ENCODE measurements at regions not wholly inside any gene's neighbourhood (a gene's known extent, or its start where the extent isn't known, plus 50 kb on each side); places are given as distances from the start of the nearest gene placed in this dataset.

DNA sequence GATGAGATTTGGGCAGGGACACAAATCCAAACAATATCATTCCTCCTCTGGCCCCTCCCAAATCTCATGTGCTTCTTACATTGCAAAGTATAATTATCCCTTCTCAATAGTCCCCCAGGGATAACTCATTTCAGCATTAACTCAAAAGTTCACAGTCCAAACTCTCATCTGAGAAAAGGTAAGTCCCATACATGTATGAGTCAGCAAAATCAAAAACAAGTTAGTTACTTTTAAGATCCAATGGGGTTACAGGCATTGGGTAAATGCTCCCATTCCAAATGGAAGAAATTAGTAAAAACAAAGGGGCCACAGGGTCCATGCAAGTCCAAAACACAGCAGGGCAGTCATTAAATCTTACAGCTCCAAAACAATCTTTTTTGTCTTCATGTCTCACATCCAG, 917.9 kb upstream of the CDH10 start:
- in situ Hi-C loops (cut with MboI; ENCODE audit: low pct_unique_long_range_greater_than_20kb, low sequenced_read_pairs, unreplicated experiment) = no loop called here
- DNase-seq (ENCODE audit: low spot score) = no peak
- TF ChIP-seq, protein P1, sequence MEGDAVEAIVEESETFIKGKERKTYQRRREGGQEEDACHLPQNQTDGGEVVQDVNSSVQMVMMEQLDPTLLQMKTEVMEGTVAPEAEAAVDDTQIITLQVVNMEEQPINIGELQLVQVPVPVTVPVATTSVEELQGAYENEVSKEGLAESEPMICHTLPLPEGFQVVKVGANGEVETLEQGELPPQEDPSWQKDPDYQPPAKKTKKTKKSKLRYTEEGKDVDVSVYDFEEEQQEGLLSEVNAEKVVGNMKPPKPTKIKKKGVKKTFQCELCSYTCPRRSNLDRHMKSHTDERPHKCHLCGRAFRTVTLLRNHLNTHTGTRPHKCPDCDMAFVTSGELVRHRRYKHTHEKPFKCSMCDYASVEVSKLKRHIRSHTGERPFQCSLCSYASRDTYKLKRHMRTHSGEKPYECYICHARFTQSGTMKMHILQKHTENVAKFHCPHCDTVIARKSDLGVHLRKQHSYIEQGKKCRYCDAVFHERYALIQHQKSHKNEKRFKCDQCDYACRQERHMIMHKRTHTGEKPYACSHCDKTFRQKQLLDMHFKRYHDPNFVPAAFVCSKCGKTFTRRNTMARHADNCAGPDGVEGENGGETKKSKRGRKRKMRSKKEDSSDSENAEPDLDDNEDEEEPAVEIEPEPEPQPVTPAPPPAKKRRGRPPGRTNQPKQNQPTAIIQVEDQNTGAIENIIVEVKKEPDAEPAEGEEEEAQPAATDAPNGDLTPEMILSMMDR (IDR thresholded peaks at IDR 0.05; ENCODE audit: extremely low read depth, insufficient read depth, missing control alignments) = no peak

DNA sequence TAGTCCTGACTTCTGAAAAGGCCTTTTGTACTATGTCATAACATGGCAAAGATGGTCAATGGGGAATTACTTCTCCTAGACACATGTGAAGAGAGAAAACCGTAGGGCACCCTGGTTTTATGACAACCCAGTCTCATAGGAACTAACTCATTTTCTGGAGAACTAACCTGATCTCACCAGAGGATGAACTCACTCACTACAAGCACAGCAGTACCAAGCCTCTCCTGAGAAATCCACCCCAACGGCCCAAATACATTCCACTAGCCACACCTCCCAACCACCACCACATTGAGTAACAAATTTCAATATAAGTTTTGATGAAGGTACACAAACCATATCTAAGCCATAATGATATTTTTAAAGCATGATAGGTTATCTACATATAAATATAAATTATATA, 909.3 kb upstream of the CDH10 start:
- no peak for DNase-seq (ENCODE audit: low spot score)
- TF ChIP-seq, protein P1 (IDR thresholded peaks at IDR 0.05; ENCODE audit: extremely low read depth, insufficient read depth, missing control alignments) = no peak
- in situ Hi-C loops (cut with MboI; ENCODE audit: low pct_unique_long_range_greater_than_20kb, low sequenced_read_pairs, unreplicated experiment) = no loop called here

DNA sequence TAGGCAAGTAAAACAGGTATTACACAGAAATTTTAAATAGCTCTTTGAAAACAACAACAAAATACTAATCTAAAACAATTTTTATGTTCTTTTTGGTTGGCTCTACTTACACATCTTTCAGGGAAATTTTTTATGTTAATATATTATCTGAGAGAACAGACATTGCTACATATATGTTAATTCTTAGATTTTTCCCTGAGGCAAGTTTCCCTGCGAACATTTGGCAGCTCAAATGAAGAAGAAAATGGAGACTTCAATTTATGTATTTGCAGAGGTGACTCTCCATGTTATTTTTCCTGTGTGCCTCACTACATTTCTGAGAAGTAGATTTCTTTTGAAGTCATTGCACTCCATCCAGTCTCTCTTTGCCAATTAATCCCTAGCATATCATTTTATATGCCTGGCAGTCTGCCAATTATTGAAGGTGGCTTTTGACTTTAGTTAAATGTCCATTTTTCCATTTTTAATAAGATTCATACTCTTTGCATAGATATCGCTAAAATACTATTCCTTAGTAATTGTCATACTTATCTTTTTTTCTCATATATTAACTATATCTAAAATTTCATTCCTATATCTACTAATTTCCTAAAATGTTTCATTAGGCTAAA, 908.2 kb upstream of the CDH10 start:
- no peak for DNase-seq (ENCODE audit: low spot score)
- in situ Hi-C loops (cut with MboI; ENCODE audit: low pct_unique_long_range_greater_than_20kb, low sequenced_read_pairs, unreplicated experiment) = no loop called here
- TF ChIP-seq, protein P1 (IDR thresholded peaks at IDR 0.05; ENCODE audit: extremely low read depth, insufficient read depth, missing control alignments) = no peak

DNA sequence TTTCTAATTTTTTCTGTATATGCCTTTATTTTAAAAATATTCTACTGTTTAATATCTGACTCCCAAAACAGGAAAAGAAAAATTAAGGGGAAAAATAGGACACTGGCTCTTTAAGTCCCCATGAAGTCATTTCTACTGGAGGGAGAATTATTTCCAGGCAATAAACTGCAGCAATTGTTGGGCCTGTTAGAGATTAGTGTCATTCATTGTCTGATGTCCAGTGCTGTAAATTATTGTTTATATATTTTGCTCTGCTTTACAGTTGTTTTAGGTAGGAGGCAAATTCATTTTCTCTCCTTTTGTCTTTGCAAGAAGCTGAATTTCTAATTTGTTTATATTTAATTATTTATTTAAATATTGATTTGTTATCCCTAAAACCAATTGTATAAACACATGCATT, 906.0 kb upstream of the CDH10 start:
- in situ Hi-C loops (cut with MboI; ENCODE audit: low pct_unique_long_range_greater_than_20kb, low sequenced_read_pairs, unreplicated experiment) = no loop called here
- TF ChIP-seq, protein P1 (IDR thresholded peaks at IDR 0.05; ENCODE audit: extremely low read depth, insufficient read depth, missing control alignments) = no peak
- DNase-seq (ENCODE audit: low spot score) = no peak

DNA sequence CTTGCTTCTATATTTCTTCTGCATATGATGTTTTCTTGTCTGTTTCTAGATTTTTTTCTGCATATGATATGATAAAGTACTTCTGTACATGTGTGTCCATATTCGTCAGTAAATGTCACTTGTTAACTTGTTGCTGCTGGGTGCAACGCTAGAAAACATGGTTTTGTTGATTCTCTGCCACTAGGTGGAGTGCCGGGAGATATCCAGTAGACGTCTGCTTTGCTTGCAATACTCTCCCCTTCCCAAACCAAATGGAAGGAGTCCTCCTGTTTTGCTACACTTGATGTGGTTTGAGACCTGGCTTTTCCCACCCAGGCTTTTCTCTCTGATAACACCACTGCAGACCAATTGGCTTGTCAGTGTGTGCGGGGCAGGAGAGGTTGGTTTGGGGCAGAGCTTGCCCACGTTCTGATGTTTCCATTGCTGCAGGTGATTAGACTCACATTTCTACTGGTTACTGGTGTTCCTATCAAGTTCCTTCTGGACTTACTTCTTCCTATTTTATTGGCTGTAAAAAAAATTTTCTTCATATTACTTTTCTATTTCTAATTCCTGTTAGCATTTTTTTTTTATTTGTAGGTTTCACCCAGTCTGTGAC, 900.0 kb upstream of the CDH10 start:
- in situ Hi-C loops (cut with MboI; ENCODE audit: low pct_unique_long_range_greater_than_20kb, low sequenced_read_pairs, unreplicated experiment) = no loop called here
- TF ChIP-seq, protein P1 (IDR thresholded peaks at IDR 0.05; ENCODE audit: extremely low read depth, insufficient read depth, missing control alignments) = peak; percentile 78
- peak; percentile 2 for DNase-seq (ENCODE audit: low spot score)

DNA sequence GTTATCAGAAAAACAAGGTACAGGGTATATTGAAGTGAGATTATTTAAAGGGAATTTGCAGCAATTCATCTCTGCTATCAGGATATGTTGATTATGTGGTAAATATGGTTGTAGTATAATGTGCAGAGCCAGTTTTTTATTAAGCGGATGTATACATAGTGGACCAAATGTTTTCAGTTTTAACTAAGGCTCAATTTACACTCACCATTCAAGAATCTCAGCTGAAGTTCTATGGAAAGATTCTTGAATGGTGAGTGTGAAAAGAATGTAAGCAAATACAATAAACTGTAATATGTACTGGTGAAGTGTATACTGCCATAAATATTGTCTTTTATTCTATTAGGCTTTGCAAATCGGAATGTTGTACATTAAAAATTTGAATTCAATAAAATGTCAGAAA, 895.9 kb upstream of the CDH10 start:
- TF ChIP-seq, protein P1 (IDR thresholded peaks at IDR 0.05; ENCODE audit: extremely low read depth, insufficient read depth, missing control alignments) = no peak
- DNase-seq (ENCODE audit: low spot score) = no peak
- in situ Hi-C loops (cut with MboI; ENCODE audit: low pct_unique_long_range_greater_than_20kb, low sequenced_read_pairs, unreplicated experiment) = no loop called here

All from GM13977 (cell line).